SK-N-SH (cell line): ENCODE measurements at regions not wholly inside any gene's neighbourhood (a gene's known extent, or its start where the extent isn't known, plus 50 kb on each side); places are given as distances from the start of the nearest gene placed in this dataset.

Experiments used
- CTCF ChIP-seq: fragments of 200-600 bp; sonication (generic); IDR thresholded peaks from 2 replicates; pipeline ENCODE4 v1.6.1; 2017; ENCODE audit warnings: antibody characterized with exemption, mild to moderate bottlenecking, moderate library complexity
- USF1 ChIP-seq: IDR thresholded peaks from 2 replicates; pipeline ENCODE4 v1.4.0; 2012; ENCODE audit warnings: low read depth, borderline replicate concordance
- TF ChIP-seq, protein P1 (sequence below): IDR thresholded peaks from 2 replicates; pipeline ENCODE4; 2012

- TF ChIP-seq USF1: no peak
- TF ChIP-seq, protein P1, sequence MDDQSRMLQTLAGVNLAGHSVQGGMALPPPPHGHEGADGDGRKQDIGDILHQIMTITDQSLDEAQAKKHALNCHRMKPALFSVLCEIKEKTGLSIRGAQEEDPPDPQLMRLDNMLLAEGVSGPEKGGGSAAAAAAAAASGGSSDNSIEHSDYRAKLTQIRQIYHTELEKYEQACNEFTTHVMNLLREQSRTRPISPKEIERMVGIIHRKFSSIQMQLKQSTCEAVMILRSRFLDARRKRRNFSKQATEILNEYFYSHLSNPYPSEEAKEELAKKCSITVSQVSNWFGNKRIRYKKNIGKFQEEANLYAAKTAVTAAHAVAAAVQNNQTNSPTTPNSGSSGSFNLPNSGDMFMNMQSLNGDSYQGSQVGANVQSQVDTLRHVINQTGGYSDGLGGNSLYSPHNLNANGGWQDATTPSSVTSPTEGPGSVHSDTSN: no peak
- no peak for TF ChIP-seq CTCF
Measured at GRCh38 chr5:145324767-145325479, 510.2 kb downstream of the PRELID2 start.
